Neural cell (in vitro differentiated cells): ENCODE measurements at regions not wholly inside any gene's neighbourhood (a gene's known extent, or its start where the extent isn't known, plus 50 kb on each side); places are given as distances from the start of the nearest gene placed in this dataset.

ENCODE experiments used
- H2AFZ ChIP-seq: fragments of 200-600, 300-800 bp; sonication (generic), shearing (Covaris generic); 2 replicates; pipeline ENCODE4 v1.6.0; 2014; ENCODE audit warnings: low read depth, mild to moderate bottlenecking, antibody characterized with exemption, low read length, moderate library complexity
- H3F3A ChIP-seq: fragments of 200-600 bp; shearing (Covaris generic); 2 replicates; pipeline ENCODE4 v1.6.1; 2016; ENCODE audit warnings: mild to moderate bottlenecking, moderate library complexity, mixed read lengths, antibody characterized with exemption, low read length; ENCODE audit not compliant: insufficient read depth, poor library complexity, severe bottlenecking
- H3K27ac ChIP-seq: fragments of 200-600, 300-800 bp; sonication (generic), shearing (Covaris generic); 2 replicates; pipeline ENCODE4 v1.5.1; 2014; ENCODE audit warnings: mild to moderate bottlenecking, low read length, moderate library complexity
- H3K27me3 ChIP-seq: fragments of 300-800, 200-600 bp; sonication (generic), shearing (Covaris generic); 2 replicates; pipeline ENCODE4 v1.6.0; 2014; ENCODE audit warnings: mild to moderate bottlenecking, low read depth, low read length, moderate library complexity; ENCODE audit not compliant: insufficient read depth
- H3K36me3 ChIP-seq: fragments of 300-800, 200-600 bp; sonication (generic), shearing (Covaris generic); 2 replicates; pipeline ENCODE4 v1.5.1; 2014; ENCODE audit warnings: mild to moderate bottlenecking, antibody characterized with exemption, low read length, moderate library complexity; ENCODE audit not compliant: insufficient read depth
- H3K4me2 ChIP-seq: fragments of 300-800, 200-600 bp; sonication (generic), shearing (Covaris generic); 2 replicates; pipeline ENCODE4 v1.6.0; 2014; ENCODE audit warnings: mild to moderate bottlenecking, low read length
- H3K4me3 ChIP-seq: fragments of 300-800, 200-600 bp; sonication (generic), shearing (Covaris generic); 2 replicates; pipeline ENCODE4 v1.5.1; 2014; ENCODE audit warnings: mild to moderate bottlenecking, low read length, moderate library complexity
- H3K79me2 ChIP-seq: fragments of 200-600 bp; shearing (Covaris generic); replicated peaks from 2 replicates; pipeline ENCODE4 v1.6.0; 2014; ENCODE audit warnings: mild to moderate bottlenecking, low read length, moderate library complexity; ENCODE audit not compliant: insufficient read depth
- H3K9ac ChIP-seq: fragments of 300-800, 200-600 bp; sonication (generic), shearing (Covaris generic); 2 replicates; pipeline ENCODE4 v1.6.1; 2016; ENCODE audit warnings: mild to moderate bottlenecking, low read length, mixed read lengths
- H3K9me2 ChIP-seq: fragments of 200-600 bp; shearing (Covaris generic); 2 replicates; pipeline ENCODE4 v1.6.1; 2016; ENCODE audit warnings: mild to moderate bottlenecking, low read length, mixed read lengths; ENCODE audit not compliant: insufficient read depth
- H3K9me3 ChIP-seq: fragments of 200-600, 300-800 bp; sonication (generic), shearing (Covaris generic); 2 replicates; pipeline ENCODE4 v1.6.1; 2016; ENCODE audit warnings: mild to moderate bottlenecking, mixed run types, low read length, moderate library complexity, mixed read lengths
- H4K20me1 ChIP-seq: fragments of 200-600 bp; shearing (Covaris generic); 2 replicates; pipeline ENCODE4 v1.6.1; 2016; ENCODE audit warnings: mild to moderate bottlenecking, mixed run types; ENCODE audit not compliant: insufficient read depth
- CTCF ChIP-seq: fragments of 450-650 bp; IDR thresholded peaks from 2 replicates; pipeline ENCODE4 v1.5.1; 2014; ENCODE audit warnings: antibody characterized with exemption, mild to moderate bottlenecking, moderate library complexity; ENCODE audit not compliant: poor library complexity, severe bottlenecking
- EP300 ChIP-seq: fragments of 450-650 bp; conservative IDR thresholded peaks from 2 replicates; pipeline ENCODE4 v1.6.1; 2014; ENCODE audit warnings: antibody characterized with exemption, mild to moderate bottlenecking, moderate library complexity; ENCODE audit not compliant: poor library complexity, severe bottlenecking
- EZH2 ChIP-seq: fragments of 200-600, 300-800 bp; shearing (Covaris generic), sonication (generic); IDR thresholded peaks from 2 replicates; pipeline ENCODE4 v1.6.1; 2014; ENCODE audit warnings: antibody characterized with exemption, low read length, borderline replicate concordance, mild to moderate bottlenecking; ENCODE audit not compliant: insufficient read depth, poor library complexity, severe bottlenecking
- MXI1 ChIP-seq: fragments of 450-650 bp; conservative IDR thresholded peaks from 2 replicates; pipeline ENCODE4 v1.6.1; 2014; ENCODE audit warnings: antibody characterized with exemption, mild to moderate bottlenecking; ENCODE audit not compliant: poor library complexity, severe bottlenecking
- POLR2AphosphoS5 ChIP-seq: IDR thresholded peaks from 2 replicates; pipeline ENCODE4 v1.6.1; 2012
- RAD21 ChIP-seq: fragments of 450-650 bp; conservative IDR thresholded peaks from 2 replicates; pipeline ENCODE4 v1.6.1; 2014; ENCODE audit warnings: antibody characterized with exemption, mild to moderate bottlenecking, moderate library complexity
- REST ChIP-seq: IDR thresholded peaks from 2 replicates; pipeline ENCODE4 v1.6.1; 2012; ENCODE audit warnings: borderline replicate concordance
- SMC3 ChIP-seq: fragments of 450-650 bp; conservative IDR thresholded peaks from 2 replicates; pipeline ENCODE4 v1.6.1; 2014; ENCODE audit warnings: antibody characterized with exemption, mild to moderate bottlenecking, moderate library complexity; ENCODE audit not compliant: poor library complexity
- TAF1 ChIP-seq: IDR thresholded peaks from 2 replicates; pipeline ENCODE4 v1.6.1; 2012; ENCODE audit warnings: low read depth

DNA sequence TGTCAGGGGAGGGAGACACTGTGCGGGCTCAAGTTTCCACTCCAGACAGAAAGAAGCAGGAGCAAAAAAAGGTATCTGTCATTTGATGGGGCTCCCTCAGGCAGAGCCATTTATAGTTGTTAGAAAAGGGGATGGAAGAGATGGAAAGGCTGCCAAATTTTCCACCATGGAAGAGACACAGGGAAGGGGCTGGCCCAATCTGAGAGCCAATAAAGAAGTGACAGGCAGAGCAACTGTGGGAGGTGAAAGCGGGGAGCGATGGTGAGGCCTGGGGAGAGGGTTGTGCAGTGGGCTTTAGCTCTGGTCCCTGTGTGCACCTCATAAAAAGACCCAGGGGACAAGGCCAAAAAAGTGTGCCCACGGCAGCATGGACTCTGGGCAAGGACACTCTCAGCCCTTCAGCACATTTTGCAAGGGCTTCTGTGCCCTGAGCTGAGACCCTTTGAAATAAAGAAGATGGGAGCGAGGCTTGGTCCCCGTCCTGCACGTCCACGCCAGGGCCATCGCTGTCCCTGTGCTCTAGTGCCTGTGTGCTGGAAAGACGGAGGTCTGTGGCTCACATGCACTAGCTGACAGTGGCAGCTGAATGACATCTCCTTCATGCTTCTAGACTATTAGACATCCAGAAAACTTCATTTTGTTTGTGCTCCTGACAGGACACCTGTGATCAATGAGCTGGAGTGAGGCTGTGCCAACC lies 456.7 kb upstream of the HS6ST1 start:
- Histone ChIP-seq H4K20me1 (no peaks in the 10 kb centered on the region), H3K4me2 (no peak overlapping the region), H3F3A (no peaks in the 10 kb centered on the region), H3K9me3 (no peaks in the 10 kb centered on the region), H3K9ac (no peak overlapping the region), H3K79me2 (no peaks in the 10 kb centered on the region), H3K9me2 (no peaks in the 10 kb centered on the region), H3K4me3 (no peak overlapping the region), H3K36me3 (no peaks in the 10 kb centered on the region), H3K27ac (no peak overlapping the region), H2AFZ (no peak overlapping the region), H3K27me3 (no peaks in the 10 kb centered on the region)
- TF ChIP-seq TAF1 (no peak), REST (no peak), POLR2AphosphoS5 (no peak), MXI1 (no peak), EZH2 (no peak), EP300 (no peak), CTCF (no peak), SMC3 (no peak), RAD21 (no peak)

GRCh38 chr2:128775914-128776285 lies 457.2 kb upstream of the HS6ST1 start:
- no peaks in the 10 kb centered on the region for H4K20me1 ChIP-seq
- H3K36me3 ChIP-seq: no peaks in the 10 kb centered on the region
- H3K9me2 ChIP-seq: no peaks in the 10 kb centered on the region
- no peaks in the 10 kb centered on the region for H3F3A ChIP-seq
- H3K9me3 ChIP-seq: no peaks in the 10 kb centered on the region
- H3K4me2 ChIP-seq: no peak overlapping the region
- H3K27me3 ChIP-seq: no peaks in the 10 kb centered on the region
- no peak overlapping the region for H3K9ac ChIP-seq
- no peaks in the 10 kb centered on the region for H3K79me2 ChIP-seq
- no peak overlapping the region for H3K4me3 ChIP-seq
- no peak overlapping the region for H3K27ac ChIP-seq
- no peak overlapping the region for H2AFZ ChIP-seq
- TF ChIP-seq CTCF (no peak), SMC3 (no peak), EP300 (no peak), REST (no peak), POLR2AphosphoS5 (no peak), TAF1 (no peak), EZH2 (no peak), RAD21 (no peak), MXI1 (no peak)
